Suprapubic skin (tissue), 4 donors: ENCODE measurements at regions not wholly inside any gene's neighbourhood (a gene's known extent, or its start where the extent isn't known, plus 50 kb on each side); places are given as distances from the start of the nearest gene placed in this dataset.

Source experiments
- EP300 ChIP-seq: sonication (generic); formaldehyde crosslinking; IDR thresholded peaks from one replicate; pipeline ENCODE4 v1.6.1; 2017; ENCODE audit warnings: antibody characterized with exemption
- POLR2A ChIP-seq, 2 donors: fragments of 450-650 bp; IDR thresholded peaks; one replicate each; pipeline ENCODE4 v1.6.1; 2017; ENCODE audit warnings: antibody characterized with exemption in 2 of 2, mild to moderate bottlenecking in 2 of 2, moderate library complexity in 2 of 2
- POLR2AphosphoS5 ChIP-seq, 3 donors: sonication (generic); formaldehyde crosslinking; IDR thresholded peaks; one replicate each; pipeline ENCODE4 v1.6.1; 2017; ENCODE audit warnings: antibody characterized with exemption in 3 of 3
- TF ChIP-seq, protein P1 (sequence below), 2 donors: fragments of 200-600 bp in 1 of 2; fragments of 450-650 bp in 1 of 2; sonication (generic) in 1 of 2; IDR thresholded peaks; one replicate each; pipeline ENCODE4 v1.5.1; 2016 to 2019; ENCODE audit warnings: antibody characterized with exemption in 2 of 2, mild to moderate bottlenecking in 1 of 2, moderate library complexity in 1 of 2

DNA sequence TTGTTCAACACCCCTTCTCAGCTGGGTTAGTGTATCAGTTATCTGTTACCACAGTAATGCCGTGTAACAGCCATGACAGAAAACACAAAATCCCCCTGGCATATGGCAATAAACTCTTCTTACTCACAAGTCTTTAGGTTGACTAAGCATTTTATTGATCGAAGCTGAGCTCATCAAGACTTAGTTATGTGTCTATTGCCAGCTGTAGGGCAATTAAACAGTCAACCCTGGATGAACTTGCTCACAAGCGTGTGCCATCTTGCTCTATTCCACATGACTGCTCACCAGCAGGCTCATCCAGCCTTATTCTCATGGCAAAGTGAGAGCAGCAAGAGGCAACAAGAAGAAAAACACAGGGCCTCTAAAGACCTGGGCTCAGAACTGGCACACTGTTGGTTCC is 333.8 kb upstream of the PTBP2 start:
- TF ChIP-seq, protein P1, sequence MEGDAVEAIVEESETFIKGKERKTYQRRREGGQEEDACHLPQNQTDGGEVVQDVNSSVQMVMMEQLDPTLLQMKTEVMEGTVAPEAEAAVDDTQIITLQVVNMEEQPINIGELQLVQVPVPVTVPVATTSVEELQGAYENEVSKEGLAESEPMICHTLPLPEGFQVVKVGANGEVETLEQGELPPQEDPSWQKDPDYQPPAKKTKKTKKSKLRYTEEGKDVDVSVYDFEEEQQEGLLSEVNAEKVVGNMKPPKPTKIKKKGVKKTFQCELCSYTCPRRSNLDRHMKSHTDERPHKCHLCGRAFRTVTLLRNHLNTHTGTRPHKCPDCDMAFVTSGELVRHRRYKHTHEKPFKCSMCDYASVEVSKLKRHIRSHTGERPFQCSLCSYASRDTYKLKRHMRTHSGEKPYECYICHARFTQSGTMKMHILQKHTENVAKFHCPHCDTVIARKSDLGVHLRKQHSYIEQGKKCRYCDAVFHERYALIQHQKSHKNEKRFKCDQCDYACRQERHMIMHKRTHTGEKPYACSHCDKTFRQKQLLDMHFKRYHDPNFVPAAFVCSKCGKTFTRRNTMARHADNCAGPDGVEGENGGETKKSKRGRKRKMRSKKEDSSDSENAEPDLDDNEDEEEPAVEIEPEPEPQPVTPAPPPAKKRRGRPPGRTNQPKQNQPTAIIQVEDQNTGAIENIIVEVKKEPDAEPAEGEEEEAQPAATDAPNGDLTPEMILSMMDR (IDR thresholded peaks at IDR 0.05) = no peak
- TF ChIP-seq POLR2A (IDR thresholded peaks at IDR 0.05) (no peak), POLR2AphosphoS5 (IDR thresholded peaks at IDR 0.05) (no peak), EP300 (no peak)
